ENCODE measurements at regions not wholly inside any gene's neighbourhood (a gene's known extent, or its start where the extent isn't known, plus 50 kb on each side); places are given as distances from the start of the nearest gene placed in this dataset.

- H3K36me3 ChIP-seq (ENCODE audit: insufficient read depth, low read length) = no peaks in the 10 kb centered on the region
Observed at GRCh38 chr9:87269296-87270176, 228.1 kb upstream of the DAPK1 start.

GRCh38 chr9:87270221-87270847, 227.3 kb upstream of the DAPK1 start:
- H3K79me2 ChIP-seq (ENCODE audit: low read length) = no peaks in the 10 kb centered on the region
- H3K9ac ChIP-seq (ENCODE audit: low read length) = no peak overlapping the region
- no peak overlapping the region for H3K27ac ChIP-seq (ENCODE audit: low read length)
- H3K27me3 ChIP-seq (ENCODE audit: low read length) = no peaks in the 10 kb centered on the region
- H3K9me2 ChIP-seq (replicated peaks; ENCODE audit: insufficient read depth, low read length) = no peaks in the 10 kb centered on the region
- H3K4me2 ChIP-seq (ENCODE audit: low read depth, low read length, poor library complexity, severe bottlenecking) = no peak overlapping the region
- DNase-seq = no peak
- H4K20me1 ChIP-seq (ENCODE audit: insufficient read depth, low read depth, low read length) = no peaks in the 10 kb centered on the region
- H3K4me1 ChIP-seq (ENCODE audit: low read length) = no peaks in the 10 kb centered on the region
- no peak overlapping the region for H3K4me3 ChIP-seq (ENCODE audit: low read length)
- no peak overlapping the region for H2AFZ ChIP-seq (ENCODE audit: low read length)
- H3K9me3 ChIP-seq (ENCODE audit: low read length) = no peaks in the 10 kb centered on the region
- no peaks in the 10 kb centered on the region for H3K36me3 ChIP-seq (ENCODE audit: insufficient read depth, low read length)

More at GRCh38 chr9:87269296-87270176, 228.1 kb upstream of the DAPK1 start:
- no peaks in the 10 kb centered on the region for H3K4me1 ChIP-seq (ENCODE audit: low read length)
- no peak for DNase-seq
- no peaks in the 10 kb centered on the region for H4K20me1 ChIP-seq (ENCODE audit: insufficient read depth, low read depth, low read length)
- H3K9ac ChIP-seq (ENCODE audit: low read length) = no peak overlapping the region
- H2AFZ ChIP-seq (ENCODE audit: low read length) = no peak overlapping the region
- H3K79me2 ChIP-seq (ENCODE audit: low read length) = no peaks in the 10 kb centered on the region
- no peaks in the 10 kb centered on the region for H3K9me3 ChIP-seq (ENCODE audit: low read length)
- H3K27ac ChIP-seq (ENCODE audit: low read length) = no peak overlapping the region
- no peaks in the 10 kb centered on the region for H3K9me2 ChIP-seq (replicated peaks; ENCODE audit: insufficient read depth, low read length)
- H3K27me3 ChIP-seq (ENCODE audit: low read length) = no peaks in the 10 kb centered on the region
- no peak overlapping the region for H3K4me3 ChIP-seq (ENCODE audit: low read length)
- H3K4me2 ChIP-seq (ENCODE audit: low read depth, low read length, poor library complexity, severe bottlenecking) = no peak overlapping the region

GRCh38 chr9:87270848-87271234, 226.8 kb upstream of the DAPK1 start:
- Histone ChIP-seq H3K4me2 (ENCODE audit: low read depth, low read length, poor library complexity, severe bottlenecking) (no peak overlapping the region), H3K4me3 (ENCODE audit: low read length) (no peak overlapping the region), H3K79me2 (ENCODE audit: low read length) (no peaks in the 10 kb centered on the region), H3K9me2 (replicated peaks; ENCODE audit: insufficient read depth, low read length) (no peaks in the 10 kb centered on the region), H3K4me1 (ENCODE audit: low read length) (no peaks in the 10 kb centered on the region), H3K9ac (ENCODE audit: low read length) (no peak overlapping the region), H4K20me1 (ENCODE audit: insufficient read depth, low read depth, low read length) (no peaks in the 10 kb centered on the region), H3K36me3 (ENCODE audit: insufficient read depth, low read length) (no peaks in the 10 kb centered on the region), H3K27ac (ENCODE audit: low read length) (no peak overlapping the region), H3K9me3 (ENCODE audit: low read length) (no peaks in the 10 kb centered on the region), H3K27me3 (ENCODE audit: low read length) (no peaks in the 10 kb centered on the region), H2AFZ (ENCODE audit: low read length) (no peak overlapping the region)
- DNase-seq = no peak

- H3K27me3 ChIP-seq (ENCODE audit: low read length) = no peaks in the 10 kb centered on the region
- no peak overlapping the region for H3K27ac ChIP-seq (ENCODE audit: low read length)
- H3K9me2 ChIP-seq (replicated peaks; ENCODE audit: insufficient read depth, low read length) = no peaks in the 10 kb centered on the region
Observed at GRCh38 chr9:87271696-87272477, 225.8 kb upstream of the DAPK1 start.

GRCh38 chr9:87275047-87275725, 222.5 kb upstream of the DAPK1 start:
- no peak for DNase-seq
- Histone ChIP-seq H3K9me3 (ENCODE audit: low read length) (no peaks in the 10 kb centered on the region), H2AFZ (ENCODE audit: low read length) (no peak overlapping the region), H3K9me2 (replicated peaks; ENCODE audit: insufficient read depth, low read length) (no peaks in the 10 kb centered on the region; the same call in 1 of the 2 replicates), H3K27ac (ENCODE audit: low read length) (no peak overlapping the region), H4K20me1 (ENCODE audit: insufficient read depth, low read depth, low read length) (no peaks in the 10 kb centered on the region), H3K4me2 (ENCODE audit: low read depth, low read length, poor library complexity, severe bottlenecking) (no peak overlapping the region), H3K4me1 (ENCODE audit: low read length) (no peaks in the 10 kb centered on the region), H3K79me2 (ENCODE audit: low read length) (no peaks in the 10 kb centered on the region), H3K9ac (ENCODE audit: low read length) (no peak overlapping the region), H3K4me3 (ENCODE audit: low read length) (no peak overlapping the region), H3K27me3 (ENCODE audit: low read length) (no peaks in the 10 kb centered on the region), H3K36me3 (ENCODE audit: insufficient read depth, low read length) (no peaks in the 10 kb centered on the region)

More at GRCh38 chr9:87271696-87272477, 225.8 kb upstream of the DAPK1 start:
- no peaks in the 10 kb centered on the region for H3K79me2 ChIP-seq (ENCODE audit: low read length)
- no peaks in the 10 kb centered on the region for H3K4me1 ChIP-seq (ENCODE audit: low read length)
- no peaks in the 10 kb centered on the region for H3K36me3 ChIP-seq (ENCODE audit: insufficient read depth, low read length)
- H3K4me3 ChIP-seq (ENCODE audit: low read length) = no peak overlapping the region
- no peak overlapping the region for H3K4me2 ChIP-seq (ENCODE audit: low read depth, low read length, poor library complexity, severe bottlenecking)
- no peaks in the 10 kb centered on the region for H4K20me1 ChIP-seq (ENCODE audit: insufficient read depth, low read depth, low read length)
- H3K9me3 ChIP-seq (ENCODE audit: low read length) = no peaks in the 10 kb centered on the region
- no peak overlapping the region for H3K9ac ChIP-seq (ENCODE audit: low read length)
- no peak overlapping the region for H2AFZ ChIP-seq (ENCODE audit: low read length)
- DNase-seq = no peak

GRCh38 chr9:87276327-87276841, 221.3 kb upstream of the DAPK1 start:
- H3K4me1 ChIP-seq (ENCODE audit: low read length) = no peaks in the 10 kb centered on the region

GRCh38 chr9:87276851-87277261, 220.8 kb upstream of the DAPK1 start:
- Histone ChIP-seq H3K27ac (ENCODE audit: low read length) (no peak overlapping the region), H3K9me3 (ENCODE audit: low read length) (no peaks in the 10 kb centered on the region), H3K4me3 (ENCODE audit: low read length) (no peak overlapping the region), H3K4me1 (ENCODE audit: low read length) (no peaks in the 10 kb centered on the region), H3K9ac (ENCODE audit: low read length) (no peak overlapping the region), H3K9me2 (replicated peaks; ENCODE audit: insufficient read depth, low read length) (no peaks in the 10 kb centered on the region; the same call in 1 of the 2 replicates), H3K36me3 (ENCODE audit: insufficient read depth, low read length) (no peaks in the 10 kb centered on the region), H3K27me3 (ENCODE audit: low read length) (no peaks in the 10 kb centered on the region), H2AFZ (ENCODE audit: low read length) (no peak overlapping the region), H3K4me2 (ENCODE audit: low read depth, low read length, poor library complexity, severe bottlenecking) (no peak overlapping the region), H4K20me1 (ENCODE audit: insufficient read depth, low read depth, low read length) (no peaks in the 10 kb centered on the region), H3K79me2 (ENCODE audit: low read length) (no peaks in the 10 kb centered on the region)
- DNase-seq = no peak

More at GRCh38 chr9:87276327-87276841, 221.3 kb upstream of the DAPK1 start:
- no peaks in the 10 kb centered on the region; the same call in 1 of the 2 replicates for H3K9me2 ChIP-seq (replicated peaks; ENCODE audit: insufficient read depth, low read length)
- no peak overlapping the region for H2AFZ ChIP-seq (ENCODE audit: low read length)
- no peaks in the 10 kb centered on the region for H4K20me1 ChIP-seq (ENCODE audit: insufficient read depth, low read depth, low read length)
- H3K79me2 ChIP-seq (ENCODE audit: low read length) = no peaks in the 10 kb centered on the region
- H3K27ac ChIP-seq (ENCODE audit: low read length) = no peak overlapping the region
- H3K36me3 ChIP-seq (ENCODE audit: insufficient read depth, low read length) = no peaks in the 10 kb centered on the region
- H3K9ac ChIP-seq (ENCODE audit: low read length) = no peak overlapping the region
- H3K9me3 ChIP-seq (ENCODE audit: low read length) = no peaks in the 10 kb centered on the region
- H3K4me3 ChIP-seq (ENCODE audit: low read length) = no peak overlapping the region
- no peak overlapping the region for H3K4me2 ChIP-seq (ENCODE audit: low read depth, low read length, poor library complexity, severe bottlenecking)
- H3K27me3 ChIP-seq (ENCODE audit: low read length) = no peaks in the 10 kb centered on the region
- DNase-seq = no peak

Data from Karpas-422 (cell line).